KG1 (cell line): ENCODE measurements at regions not wholly inside any gene's neighbourhood (a gene's known extent, or its start where the extent isn't known, plus 50 kb on each side); places are given as distances from the start of the nearest gene placed in this dataset.

ENCODE experiments used
- DNase-seq: peaks from one replicate; lab custom pipeline; 2025; lab: John Stamatoyannopoulos, UW

DNA sequence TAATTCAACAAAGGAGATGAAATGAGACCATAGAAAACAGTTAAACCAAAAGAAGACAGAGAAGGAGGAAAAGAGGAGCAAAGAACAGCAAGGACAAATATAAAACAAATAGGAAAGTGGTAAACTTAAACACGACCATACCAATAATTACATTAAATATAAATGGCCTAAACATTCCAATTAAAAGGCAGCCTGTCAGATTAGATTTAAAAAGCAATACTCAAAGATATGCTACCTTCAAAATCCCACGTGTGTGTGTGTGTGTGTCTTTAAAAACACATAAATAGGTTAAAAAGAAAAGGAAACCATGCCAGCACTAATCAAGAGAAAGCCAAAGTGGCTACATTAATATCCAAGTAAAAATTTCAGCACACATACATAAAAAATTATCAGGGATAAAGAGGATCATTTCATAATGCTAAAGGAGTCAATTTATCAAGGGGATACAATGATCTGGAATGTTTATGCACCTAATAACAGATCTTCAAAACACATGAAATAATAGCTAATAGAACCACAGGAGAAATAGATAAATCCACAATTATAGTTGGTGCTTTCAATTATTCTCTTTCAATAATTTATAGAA, 355.7 kb upstream of the POU3F1 start:
- DNase-seq: no peak

DNA sequence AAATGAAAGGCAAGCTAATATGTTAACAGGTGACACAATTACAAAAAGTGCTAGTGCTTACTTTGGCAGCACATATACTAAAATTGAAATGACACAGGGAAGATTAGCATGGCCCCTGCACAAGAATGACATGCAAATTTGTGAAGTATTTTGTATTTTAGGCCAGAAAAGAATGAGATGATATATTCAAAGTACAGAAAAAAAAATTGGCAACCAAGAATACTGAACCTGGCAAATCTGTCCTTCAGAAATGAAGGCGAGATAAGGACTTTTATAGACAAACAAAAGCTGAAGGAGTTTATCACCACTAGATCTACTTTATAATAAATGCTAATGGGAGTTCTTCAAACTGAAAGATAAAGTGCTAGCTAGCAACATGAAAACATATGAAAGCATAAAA, 350.0 kb upstream of the POU3F1 start:
- DNase-seq: no peak

DNA sequence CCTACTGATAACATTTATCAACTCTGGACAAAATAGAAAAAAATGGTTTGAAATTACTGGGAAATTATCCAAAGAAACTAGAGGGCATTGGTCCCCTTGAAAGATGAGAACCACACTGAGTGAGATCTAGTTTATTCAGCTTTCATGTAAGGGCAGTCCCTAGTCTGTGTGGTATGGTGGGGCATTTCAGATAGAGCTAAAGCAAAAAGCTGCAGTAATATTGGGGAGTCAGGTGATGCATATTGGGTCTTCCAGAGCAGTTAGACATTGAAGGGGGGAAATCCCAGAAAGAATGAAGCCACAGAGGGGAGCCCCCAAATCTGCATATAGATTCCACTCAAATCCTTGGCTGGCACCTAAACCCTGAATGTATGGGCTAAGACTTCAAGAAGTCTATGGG, 347.7 kb upstream of the POU3F1 start:
- DNase-seq: no peak

DNA sequence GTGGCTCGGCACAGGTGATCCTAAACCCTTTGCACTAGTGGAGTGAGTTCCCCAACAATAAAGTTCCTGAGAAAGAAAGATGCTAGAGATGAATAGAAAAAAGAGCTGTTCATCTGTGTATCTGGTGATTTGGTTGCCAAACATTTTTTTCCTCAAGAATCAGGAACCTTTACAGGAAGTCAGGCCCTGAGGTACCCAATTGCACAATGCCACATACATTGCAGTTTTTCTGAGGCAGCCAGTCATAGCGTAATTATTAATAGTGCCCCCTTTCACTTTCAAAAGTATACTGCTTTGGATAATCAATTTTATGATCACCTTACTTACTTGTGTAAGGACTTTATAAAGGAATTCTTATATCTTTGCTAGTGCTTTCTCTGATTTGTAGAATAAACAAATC, 346.3 kb upstream of the POU3F1 start:
- no peak for DNase-seq

DNA sequence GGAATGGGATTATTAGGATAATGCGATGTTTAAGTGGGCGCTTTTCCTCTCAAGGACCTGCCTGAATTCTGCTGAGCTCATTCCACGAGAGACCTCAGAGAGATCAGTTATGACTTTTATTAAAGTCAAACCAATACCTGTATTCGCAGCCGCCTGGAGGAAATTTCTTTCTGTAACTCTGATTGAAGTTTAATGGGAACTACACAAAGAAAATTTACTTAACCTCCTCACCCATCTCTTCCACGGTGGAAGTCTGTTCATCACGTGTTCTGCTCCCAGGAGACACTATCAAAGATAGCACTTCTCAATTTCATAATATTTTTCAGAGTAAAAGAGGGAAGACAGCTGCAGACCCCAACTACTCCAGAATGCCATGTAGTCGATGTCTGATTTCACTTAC, 334.7 kb upstream of the POU3F1 start:
- DNase-seq: no peak

GRCh38 chr1:38376577-38376976, 330.0 kb upstream of the POU3F1 start:
- no peak for DNase-seq

DNA sequence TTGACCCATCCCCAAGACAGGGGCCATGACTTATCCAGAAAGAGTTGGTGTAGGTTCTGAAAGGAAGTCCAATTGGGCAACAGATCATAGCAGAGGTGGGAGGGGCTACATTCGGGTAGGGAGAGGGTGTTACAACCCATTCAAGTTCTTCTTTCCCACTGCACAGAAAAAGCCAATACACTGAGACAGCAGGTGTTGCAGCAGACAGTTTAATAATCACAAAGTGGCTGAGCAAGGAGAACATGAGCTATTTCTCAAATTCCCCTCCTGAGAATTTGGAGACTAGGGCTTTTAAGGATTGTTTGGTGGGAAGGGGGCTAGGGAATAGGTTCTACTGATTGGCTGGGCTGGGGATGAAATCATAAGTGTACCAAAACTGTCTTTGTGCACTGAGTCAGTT, 328.4 kb upstream of the POU3F1 start:
- no peak for DNase-seq

- DNase-seq: no peak
These were observed 324.9 kb upstream of the POU3F1 start for GRCh38 chr1:38371505-38371844.

GRCh38 chr1:38370716-38371504, 324.3 kb upstream of the POU3F1 start:
- no peak for DNase-seq

- DNase-seq: no peak
These were observed 318.6 kb upstream of the POU3F1 start for GRCh38 chr1:38365242-38365641.

- no peak for DNase-seq
These were observed 315.0 kb upstream of the POU3F1 start for GRCh38 chr1:38361566-38361965.

DNA sequence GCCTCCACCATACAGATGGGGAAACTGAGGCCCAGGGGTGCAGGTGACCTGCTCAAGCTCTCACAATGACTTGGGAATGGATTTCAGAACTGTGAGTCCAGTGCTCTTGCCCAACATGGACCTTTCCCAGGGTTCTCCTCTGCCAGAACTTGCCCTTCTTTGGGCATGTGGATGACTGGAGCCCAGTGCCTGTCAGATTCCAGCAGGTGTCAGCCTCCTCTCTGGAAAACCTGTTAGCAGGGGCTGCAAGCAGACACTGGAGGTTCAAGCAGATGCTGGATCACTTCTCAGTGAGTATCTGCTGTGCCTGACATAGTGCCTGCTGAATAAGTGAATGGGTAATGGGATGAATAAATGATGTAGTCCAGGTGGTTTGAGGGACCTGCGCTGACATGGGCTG, 314.2 kb upstream of the POU3F1 start:
- no peak for DNase-seq

- DNase-seq: no peak
These were observed 307.4 kb upstream of the POU3F1 start for GRCh38 chr1:38353956-38354355.

DNA sequence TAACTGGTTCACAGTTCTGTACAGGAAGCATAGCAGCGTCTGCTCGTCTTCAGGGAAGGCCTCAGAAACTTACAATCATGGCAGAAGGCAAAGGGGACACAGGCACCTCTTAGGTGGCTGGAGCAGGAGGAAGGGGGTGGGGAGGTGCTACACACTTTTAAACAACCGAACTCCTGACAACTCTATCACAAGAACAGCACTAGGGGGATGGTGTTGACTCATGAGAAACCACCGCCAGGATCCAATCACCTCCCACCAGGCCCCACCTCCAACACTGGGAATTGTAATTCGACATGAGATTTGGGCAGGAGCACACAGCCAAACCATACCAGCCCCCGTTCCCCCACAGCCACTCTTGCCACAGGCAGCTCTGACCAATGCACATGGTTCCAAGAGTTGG, 306.3 kb upstream of the POU3F1 start:
- DNase-seq: no peak

- DNase-seq: no peak
These were observed 301.0 kb upstream of the POU3F1 start for GRCh38 chr1:38347446-38348175.

DNA sequence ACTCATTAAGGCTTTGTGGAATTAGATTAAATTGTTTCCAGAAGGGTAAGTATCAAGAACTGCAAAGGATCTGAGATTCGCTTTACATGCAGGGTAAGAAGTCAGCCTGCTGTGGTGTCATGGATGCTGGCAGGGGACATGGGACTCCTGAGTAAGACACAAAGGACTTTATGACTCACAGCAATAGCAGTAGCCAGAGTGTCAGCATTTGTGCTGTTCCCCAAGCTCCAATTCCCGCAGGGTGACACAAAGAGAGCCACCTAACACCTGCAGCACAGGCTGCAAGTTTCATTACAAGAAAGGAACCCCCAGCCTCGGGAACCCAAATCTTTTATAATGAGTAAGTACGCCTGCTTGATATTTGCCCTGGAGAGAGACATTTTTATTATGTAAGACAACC, 298.1 kb upstream of the POU3F1 start:
- no peak for DNase-seq

GRCh38 chr1:38341694-38342093, 295.1 kb upstream of the POU3F1 start:
- no peak for DNase-seq

DNA sequence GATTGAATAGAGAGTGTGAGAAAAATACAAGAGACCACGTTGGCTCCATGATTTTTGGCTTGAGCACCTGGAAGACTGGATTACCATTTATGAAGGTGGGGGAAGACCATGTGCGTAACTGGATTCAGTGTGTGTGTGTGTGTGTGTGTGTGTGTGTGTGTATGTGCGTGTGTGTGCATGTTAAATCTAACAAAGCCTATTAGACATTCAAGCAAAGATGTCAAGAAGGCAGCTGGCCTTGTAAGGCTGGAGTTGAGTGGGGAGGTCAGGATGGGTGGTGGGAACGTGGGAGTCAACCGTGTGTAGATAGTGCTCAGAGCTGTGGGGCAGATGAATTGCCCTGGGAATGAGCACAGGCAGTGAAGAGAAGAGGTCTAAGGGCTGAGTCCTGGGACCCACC, 293.8 kb upstream of the POU3F1 start:
- no peak for DNase-seq

DNA sequence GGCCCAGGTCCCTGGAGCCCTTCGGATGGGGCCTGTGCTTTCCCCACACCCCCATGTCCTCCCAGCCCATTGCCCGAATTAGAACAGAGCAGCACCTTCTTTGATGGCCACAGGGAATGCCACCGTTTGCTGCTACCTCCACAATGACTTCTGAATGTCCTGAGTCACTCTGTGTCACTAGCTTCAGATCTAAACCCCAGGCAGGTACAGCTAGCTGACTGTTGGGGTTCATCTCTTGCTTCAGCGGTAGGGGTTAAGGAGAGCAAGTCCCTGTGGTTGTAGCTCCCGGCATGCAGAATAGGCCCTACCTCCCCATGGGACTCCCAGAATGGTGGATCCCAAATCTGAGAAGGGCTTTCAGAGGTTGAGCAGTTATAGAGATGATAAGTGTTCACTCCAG, 291.1 kb upstream of the POU3F1 start:
- DNase-seq: no peak

GRCh38 chr1:38336961-38337360, 290.4 kb upstream of the POU3F1 start:
- DNase-seq: no peak

DNA sequence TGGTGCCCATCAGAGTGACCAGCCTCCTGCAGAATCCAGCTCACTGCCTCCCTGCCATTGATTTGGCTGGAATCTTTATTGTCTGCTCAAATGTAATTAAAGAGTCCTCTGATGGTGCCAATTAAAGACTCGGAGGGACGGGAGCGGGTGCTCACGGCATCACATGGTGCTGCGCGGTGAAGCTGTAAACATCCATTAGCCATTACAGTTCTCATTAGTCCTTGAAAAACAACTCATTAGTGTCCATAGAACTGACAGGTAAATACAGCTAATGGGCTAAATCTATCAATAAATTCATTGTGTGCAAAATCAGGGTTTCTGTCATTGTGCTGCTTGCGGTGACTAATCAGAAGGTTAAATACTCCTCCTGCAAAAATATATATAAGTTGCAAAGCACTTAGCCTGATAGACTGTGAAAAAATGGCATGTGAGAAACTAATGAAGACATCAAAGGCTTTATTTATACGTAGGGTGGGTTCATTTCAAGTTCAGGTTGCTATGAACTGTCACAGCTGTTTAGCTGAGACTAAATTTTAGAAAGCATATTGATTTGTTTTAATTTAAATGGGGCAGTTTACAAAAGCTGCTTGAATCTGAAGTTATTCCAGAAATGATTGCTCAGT, 289.8 kb upstream of the POU3F1 start:
- DNase-seq: no peak

DNA sequence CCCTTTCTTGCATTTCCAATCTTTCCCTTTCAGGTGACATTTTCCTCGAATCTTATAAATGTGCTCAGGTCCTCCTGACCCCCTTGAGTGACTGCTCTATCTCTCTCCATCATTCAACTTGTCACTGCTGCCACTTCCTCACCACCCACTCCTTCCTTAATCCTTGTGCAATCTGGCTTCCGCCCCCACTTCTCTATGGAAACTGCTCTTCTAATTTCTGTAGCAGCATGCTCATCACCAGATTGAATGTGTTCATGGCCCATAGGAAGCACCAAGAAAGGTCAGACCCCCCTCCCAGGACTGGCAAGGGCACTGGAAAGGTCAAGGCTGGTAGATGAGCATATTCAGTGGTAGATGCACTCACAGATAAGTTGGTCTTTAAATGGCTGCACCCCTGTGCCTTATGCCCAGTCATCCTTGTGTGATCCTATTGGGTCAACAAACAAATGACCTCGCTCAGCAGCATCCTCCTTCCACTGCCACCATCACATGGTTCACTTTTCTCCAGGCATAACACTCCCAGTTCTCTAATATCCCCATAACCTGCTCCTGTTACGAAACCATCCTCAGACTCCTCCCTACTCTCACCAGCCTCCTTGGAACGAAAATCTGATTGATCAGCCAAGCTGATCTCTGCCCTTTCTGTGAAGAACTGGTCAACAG, 288.5 kb upstream of the POU3F1 start:
- DNase-seq: no peak
